ENCODE measurements at regions not wholly inside any gene's neighbourhood (a gene's known extent, or its start where the extent isn't known, plus 50 kb on each side); places are given as distances from the start of the nearest gene placed in this dataset.

DNA sequence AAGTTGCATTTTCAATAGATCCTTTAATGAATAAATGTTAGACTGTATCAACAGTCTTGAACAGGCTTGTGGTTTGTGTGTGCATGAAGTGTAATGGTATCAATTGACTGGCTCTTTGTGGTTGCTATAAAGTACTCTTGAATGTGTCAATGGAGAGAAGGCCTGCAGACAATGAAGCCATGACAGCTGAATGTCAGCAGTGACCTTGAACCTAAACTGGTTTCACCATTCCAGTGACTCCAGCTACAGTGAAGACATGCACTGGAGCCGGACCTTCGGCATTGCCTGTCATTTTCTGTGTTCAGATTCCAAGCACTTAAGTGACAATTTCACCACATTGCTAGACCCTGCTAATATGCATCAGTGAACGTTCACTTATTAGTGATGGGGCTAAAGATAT, 276.0 kb upstream of the TMEM161B start:
- TF ChIP-seq GATA3 (IDR thresholded peaks at IDR 0.05; ENCODE audit: low read depth, low read length) (no peak), GATA2 (IDR thresholded peaks at IDR 0.05; ENCODE audit: low read depth, low read length) (no peak)
